Fibroblast of skin of left quadriceps (primary cell): ENCODE measurements at regions not wholly inside any gene's neighbourhood (a gene's known extent, or its start where the extent isn't known, plus 50 kb on each side); places are given as distances from the start of the nearest gene placed in this dataset.
"Not testable (repeated sequence)": the region's sequence is repeated elsewhere in the genome, so short reads cannot be mapped to it uniquely, and the experiment has no call there.

Experiments used
- DNase-seq, 2 experiments: peaks; one replicate each; pipeline ENCODE4 v3.0.0-alpha.2; 2013; ENCODE audit warnings: low read depth in 2 of 2

DNA sequence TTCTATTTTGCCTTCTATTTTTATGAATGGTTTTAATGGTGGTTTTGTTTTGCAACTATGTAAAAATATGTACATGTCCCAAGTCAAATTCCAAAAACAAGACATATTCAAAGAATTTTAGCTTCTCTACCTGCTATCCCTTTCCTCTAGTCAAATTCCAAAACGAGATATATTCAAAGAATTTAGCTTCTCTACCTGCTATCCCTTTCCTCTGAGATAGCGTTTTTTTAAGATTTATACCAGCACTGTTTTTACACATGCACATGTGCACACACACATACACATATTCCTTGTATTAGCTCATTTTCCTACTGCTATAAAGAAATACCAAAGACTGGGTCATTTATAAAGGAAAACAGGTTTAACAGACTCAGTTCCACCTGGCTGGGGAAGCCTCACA, 199.1 kb upstream of the ARL4C start:
- DNase-seq = no peak

DNA sequence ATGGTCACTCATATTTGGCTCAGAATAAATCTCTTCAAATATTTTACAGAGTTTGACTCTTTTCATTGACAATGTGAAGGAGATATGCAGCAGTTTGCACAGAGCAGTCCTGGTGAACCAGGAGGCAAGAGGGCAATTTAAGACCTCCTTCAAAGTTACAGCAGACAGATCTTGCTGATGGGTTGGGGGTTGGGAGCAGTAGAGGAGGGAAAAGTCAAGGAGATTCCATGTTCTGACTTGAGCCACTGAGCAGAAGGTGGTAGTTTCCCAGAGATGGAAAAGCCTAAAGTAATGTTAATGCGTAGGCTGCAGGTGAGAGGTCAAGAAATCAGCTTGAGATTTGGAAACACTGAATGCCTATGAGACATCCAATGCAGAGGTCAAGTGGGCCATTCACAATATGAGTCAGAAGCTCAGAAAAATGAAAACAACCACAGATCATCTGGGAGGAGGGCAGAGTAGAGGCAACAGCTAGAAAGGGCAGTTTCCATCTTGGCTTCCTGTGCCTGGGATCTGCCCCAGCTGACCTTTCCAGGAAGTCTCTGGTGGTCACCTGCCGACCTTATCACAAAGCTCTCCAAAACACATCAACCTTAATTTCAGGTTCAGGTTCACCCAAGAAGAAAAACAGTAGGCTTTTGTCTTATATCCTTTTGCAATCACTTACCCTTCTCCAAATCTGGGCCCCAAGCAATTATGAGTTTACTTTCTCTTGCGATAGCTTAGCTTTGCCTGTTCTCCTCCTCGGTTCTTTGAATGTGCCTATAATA, 197.5 kb upstream of the ARL4C start:
- DNase-seq = no peak

GRCh38 chr2:234693681-234694190, 196.9 kb upstream of the ARL4C start:
- DNase-seq = not testable (repeated sequence)

GRCh38 chr2:234693191-234693590, 196.3 kb upstream of the ARL4C start:
- DNase-seq = not testable (repeated sequence)

GRCh38 chr2:234691968-234692955, 195.4 kb upstream of the ARL4C start:
- DNase-seq = no peak

- DNase-seq = no peak
Measured at GRCh38 chr2:234691214-234691575, 194.3 kb upstream of the ARL4C start.

GRCh38 chr2:234690569-234691213, 193.8 kb upstream of the ARL4C start:
- no peak for DNase-seq

DNA sequence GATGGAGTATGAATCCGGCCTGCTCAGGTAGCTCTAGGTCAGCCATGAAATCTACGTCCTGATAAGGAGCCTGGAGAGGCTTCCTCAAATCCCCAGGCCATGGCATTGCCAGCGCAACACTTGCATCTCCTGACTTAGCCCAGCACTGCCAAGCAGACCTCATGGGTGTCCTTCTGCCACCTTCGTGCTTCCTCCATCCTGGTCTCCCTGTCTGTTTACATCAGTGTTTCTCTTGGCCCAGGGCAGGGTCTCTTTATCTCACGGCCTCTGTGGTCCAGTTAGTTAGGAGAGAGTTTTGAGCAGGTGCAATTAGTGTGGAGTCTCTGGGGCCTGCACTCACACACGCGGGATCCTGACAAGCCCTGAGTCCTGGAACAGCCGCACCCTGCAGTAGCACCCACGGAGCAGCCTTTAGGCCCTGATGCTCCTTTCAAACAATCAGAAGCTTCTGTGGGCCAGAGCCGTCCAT, 193.1 kb upstream of the ARL4C start:
- DNase-seq = no peak

DNA sequence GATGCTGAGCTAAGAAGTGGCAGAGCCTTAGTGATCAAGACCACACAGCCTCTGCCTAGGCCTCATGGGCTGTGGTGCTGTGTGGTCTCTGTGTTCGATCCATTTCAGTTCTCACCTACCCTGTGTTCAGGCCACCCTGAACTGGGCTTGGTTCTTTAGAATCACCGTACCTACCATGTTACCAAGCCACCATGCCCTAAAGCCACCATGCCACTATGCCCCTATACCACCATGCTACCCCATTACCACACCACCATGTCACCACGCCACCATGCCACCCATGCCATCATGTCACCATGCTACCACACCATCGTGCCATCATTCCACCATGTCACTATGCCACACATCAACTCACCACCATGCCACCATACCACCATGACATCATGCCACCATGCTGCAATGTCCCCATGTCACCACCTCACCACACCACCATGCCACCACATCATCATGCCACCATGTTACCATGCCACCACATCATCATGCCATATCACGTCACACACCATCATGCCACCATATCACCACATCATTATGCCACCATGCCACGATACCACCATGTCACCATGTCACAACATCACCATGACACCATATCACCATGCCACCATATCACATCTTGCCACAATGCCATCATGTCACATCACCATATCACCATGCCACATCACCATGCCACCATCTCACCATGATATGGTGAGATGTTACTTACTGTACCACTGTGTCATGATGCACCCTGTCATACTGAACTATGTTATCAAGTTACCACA, 191.0 kb upstream of the ARL4C start:
- DNase-seq = no peak

DNA sequence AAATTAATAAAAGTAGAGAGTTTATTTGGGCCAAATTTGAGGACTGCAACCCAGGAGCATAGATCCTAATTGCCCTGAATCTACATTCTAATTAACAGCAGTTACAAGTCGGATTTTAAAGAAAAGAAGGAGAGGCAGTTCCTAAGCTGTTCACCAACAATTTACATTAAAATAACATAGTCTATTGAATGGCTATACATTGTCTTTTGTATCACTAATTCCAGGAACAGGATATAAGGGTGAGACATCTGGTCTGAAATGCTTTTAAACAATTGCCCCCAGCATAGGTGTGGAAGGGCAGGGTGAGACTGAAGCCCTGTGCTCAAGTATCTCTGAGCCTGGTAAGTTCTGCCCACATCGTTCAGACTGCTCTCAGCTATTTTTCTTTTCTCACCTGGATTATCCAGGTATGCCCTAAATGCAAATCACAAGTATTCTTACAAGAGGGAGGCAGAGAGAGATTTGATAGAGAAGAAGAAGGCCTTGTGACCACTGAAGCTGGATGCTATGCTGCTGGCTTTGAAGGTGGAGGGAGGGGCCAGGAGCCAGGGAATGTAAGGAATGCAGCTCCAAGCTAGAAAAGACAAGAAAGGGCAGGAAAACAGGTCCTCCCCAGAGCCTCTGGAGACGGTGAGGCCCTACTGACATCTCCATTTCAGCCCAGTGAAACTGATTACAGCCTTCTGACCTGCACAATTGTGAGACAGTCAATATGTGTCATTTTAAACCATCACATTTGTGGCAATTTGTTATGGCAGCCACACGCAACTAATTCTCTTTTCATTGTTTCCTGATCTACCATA, 189.4 kb upstream of the ARL4C start:
- DNase-seq = no peak

DNA sequence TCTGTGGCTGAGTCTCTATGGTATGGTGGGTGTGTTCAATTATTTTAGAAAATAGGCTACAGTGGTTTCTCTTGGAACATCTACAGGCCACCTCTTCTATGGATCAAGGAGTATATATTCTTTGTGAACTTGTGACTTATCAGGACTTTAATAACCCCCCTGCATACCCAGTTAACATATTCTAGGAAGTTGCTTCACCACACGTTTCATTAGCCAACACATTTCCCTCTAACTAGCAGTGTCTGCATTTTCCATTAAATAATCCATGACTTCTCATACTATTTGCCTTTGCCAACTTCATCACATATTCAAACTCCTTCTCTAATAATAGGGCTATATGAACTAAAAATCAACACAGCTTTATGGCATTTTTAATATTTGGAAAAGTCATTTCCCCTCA, 187.6 kb upstream of the ARL4C start:
- DNase-seq = no peak

DNA sequence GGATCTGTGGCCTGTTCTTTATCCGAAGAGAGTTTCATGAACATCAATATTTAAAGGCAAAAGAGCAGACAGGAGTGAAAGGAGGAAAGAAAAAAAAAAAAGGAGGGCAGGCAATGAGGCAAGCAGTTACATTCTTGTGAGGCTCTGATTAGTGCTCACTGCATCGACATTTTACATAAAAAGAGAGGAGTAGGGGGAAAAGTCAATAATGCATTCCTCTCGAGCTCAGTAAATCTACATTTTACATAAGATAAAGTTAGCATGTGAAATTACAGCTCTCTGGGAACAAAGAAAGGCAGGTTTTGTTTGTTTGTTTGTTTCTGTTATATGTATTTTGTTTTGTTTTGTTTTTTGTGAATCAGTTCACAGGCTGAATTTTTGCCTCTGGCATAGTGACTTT, 187.1 kb upstream of the ARL4C start:
- no peak for DNase-seq

DNA sequence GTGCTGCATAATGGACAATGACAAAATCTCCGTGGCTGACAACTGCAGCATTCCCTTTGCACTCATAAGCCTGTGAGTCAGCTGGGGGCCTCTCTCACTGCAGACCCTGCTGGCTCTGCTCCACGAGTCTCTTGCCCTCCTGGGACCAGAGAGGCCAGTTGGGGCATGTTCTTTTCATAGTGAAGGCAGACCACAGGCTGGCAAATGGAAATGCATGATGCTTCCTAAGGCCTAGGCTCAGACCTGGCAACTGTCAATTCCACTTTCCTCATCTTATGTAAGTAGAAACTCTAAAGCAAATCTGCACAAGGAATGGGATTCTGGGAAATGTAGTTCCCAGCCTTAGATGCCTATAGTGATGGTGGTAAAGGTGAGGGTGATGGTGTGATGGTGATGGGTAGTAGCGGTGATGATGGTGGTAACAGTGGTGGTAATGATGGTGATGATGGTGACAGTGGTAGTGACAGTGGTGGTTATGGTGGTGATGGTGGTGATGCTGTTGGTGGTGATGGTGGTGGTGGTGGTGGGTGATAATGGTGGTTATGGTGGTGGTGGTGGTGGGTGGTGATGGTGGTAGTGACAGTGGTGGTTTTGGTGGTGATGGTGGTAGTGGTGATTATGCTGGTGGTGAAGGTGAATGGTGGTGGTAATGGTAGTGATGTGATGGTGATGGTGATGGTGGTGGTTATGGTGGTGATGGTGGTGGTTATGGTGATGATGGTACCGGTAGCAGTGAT, 185.8 kb upstream of the ARL4C start:
- DNase-seq = no peak

- no peak for DNase-seq
Measured at GRCh38 chr2:234680688-234681619, 184.1 kb upstream of the ARL4C start.

- peak; percentile 95 for DNase-seq
Measured at GRCh38 chr2:234679741-234680687, 183.1 kb upstream of the ARL4C start.

DNA sequence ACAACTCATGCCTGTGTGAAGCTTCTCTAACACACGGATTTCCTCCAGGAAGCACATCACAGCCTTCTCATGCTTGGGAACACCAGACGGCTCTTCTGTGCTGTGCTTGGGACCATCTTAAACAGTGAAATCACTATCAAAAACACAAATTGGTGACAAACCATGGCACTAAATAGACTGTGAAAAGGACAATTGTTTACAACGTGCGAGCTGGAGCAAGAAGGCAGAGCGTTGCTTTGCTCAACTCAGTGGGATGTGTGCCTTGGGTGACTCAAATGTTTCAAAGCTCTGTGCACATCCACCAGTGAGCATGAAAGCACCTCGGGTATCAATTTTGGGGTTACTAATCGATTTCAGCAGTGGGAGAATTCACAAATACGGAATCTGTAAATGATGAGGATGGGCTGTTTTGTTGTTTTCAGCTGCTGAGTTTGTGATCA, 182.4 kb upstream of the ARL4C start:
- no peak for DNase-seq

- no peak for DNase-seq
Measured at GRCh38 chr2:234678711-234679110, 181.8 kb upstream of the ARL4C start.
